Activated naive CD8-positive, alpha-beta T cell treated with anti-CD3 and anti-CD28 coated beads, Interleukin-2, amount 50 U/mL, for 16 hours (primary cell): ENCODE measurements at regions not wholly inside any gene's neighbourhood (a gene's known extent, or its start where the extent isn't known, plus 50 kb on each side); places are given as distances from the start of the nearest gene placed in this dataset.

Experiments
- DNase-seq: peaks from one replicate; pipeline ENCODE4 v3.0.0-alpha.2; 2020; ENCODE audit warnings: low read depth, low spot score

DNA sequence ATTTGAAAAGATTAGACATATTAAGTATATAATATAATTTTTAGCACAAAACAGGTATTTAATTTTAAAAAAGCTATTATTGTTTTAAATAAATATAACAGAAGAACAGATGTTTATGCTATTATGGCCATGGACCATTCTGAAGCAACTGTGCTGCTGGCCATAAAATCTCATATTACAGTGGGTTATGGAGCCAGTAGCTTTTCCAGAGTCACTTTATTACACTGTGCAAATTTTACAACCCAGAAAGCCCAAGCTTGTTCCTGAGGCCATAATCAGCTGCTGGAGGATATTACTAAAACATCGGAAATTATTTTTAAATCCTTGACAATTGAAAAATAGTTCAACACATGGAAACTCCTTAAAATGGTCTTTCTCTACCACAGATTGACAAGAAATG is 557.3 kb upstream of the KCNMB2 start:
- DNase-seq = no peak

DNA sequence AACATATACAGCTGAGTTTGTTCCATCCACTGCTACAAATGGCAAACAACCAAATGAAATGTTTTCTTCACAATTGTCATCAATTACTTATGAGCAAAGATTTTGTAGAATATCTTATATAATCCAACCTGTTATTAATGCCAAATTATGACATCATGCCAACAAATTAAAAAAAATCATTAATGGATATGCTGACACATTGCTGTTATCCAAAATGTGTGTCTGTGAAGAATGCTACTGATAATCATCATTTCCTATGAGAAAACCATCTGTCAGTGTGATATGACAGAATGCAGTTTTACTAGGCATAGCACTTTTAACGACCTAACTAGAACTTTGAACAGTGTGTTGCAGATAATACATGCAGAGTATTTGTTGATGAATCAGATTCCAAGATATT is 556.5 kb upstream of the KCNMB2 start:
- no peak for DNase-seq

DNA sequence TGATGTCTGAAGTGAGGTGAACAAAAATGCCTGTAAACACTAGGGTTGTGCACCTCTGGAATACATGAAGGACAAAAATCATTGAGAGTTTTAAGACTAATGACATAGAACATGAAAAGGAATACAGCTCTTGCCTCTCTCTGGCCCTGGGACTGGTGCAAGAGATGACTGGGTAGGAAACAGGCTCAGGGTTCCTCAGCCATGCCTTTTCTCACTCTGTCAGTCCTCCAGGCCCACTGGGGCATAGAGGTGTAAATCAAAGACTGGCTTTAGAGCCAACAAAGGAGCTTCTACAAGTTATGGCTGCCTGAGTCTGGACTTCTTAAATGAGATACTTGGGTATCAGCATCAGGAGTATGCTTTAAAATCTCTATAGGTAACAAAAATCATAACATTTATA is 554.7 kb upstream of the KCNMB2 start:
- no peak for DNase-seq

DNA sequence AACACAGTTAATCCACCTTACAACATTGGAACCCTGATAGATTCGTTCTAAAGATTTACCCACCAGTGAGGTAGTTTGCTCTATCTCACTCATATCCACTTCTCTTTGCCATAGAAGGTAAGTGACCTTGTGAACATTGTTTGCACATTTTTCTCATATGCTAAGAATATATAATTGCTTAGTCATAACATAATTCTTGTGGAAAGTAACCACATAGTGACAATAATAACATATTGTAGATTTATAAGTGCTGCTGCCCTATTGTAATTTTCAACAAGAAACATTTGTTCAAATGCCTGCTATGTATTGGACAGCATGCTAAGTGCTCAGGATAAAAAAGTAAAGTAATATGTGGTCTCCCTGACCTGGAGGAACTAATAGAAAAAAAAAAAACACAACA is 554.2 kb upstream of the KCNMB2 start:
- DNase-seq = no peak

DNA sequence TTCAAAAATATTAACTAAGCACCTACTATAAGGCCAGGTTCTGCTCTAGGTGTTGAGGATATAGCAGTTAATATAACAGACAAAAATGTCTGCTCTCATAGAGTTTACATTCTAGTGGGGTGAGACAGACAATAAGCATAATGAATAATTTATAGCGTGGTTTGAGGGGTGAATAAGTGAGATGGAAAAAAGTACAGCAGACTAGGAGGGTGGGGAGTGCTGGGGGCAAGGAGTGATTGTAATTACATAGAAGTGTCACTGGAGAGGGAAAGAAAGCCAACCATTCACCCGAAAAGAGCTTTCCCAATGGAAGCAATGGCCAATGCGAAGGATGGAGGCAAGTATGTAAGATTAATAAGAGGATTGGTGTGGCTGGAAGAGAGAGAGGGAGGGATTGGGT is 552.9 kb upstream of the KCNMB2 start:
- DNase-seq = no peak

DNA sequence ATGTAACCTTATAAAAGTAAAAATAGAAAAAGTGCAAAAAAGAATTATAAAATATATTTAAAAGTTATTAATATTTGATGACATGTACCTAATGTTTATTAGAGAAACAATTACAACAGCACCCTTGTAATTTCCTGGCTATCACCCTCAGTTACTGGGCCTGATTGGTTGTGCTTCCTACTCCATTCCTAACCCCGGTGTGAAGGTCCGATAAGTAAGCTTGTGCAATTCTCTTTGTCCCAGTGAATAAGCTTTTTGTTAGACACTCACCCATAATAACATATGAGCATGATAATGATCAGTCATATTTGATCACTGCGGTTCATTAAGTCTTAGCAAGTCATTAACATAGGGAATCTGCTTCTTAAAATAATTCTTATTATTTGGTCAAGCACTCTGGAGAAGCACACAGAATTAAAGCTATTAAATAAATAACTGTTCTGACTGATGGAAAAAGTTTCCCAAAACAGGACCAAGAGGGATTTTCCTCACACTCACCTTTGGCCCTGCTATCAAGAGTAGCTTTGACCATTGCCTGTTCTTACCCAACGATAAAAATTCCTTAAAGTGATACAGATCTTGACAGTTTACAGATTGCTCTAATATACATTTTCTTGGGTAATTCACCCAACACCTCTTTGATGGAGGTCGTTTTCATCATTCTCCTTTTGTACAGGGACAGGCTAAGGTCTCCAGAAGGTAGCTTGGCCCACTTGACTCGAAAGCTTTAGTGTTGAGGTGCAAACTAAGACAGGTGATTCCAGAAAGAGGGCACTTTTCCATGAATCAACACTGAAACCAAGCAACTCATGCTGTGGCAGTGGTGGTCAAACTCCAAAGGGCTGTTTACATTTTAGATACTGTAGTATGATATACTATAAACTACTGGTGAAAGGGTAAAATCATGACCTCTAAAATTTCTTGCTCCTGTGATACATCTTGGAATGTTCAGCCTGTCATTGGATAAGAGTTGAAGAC is 543.0 kb upstream of the KCNMB2 start:
- no peak for DNase-seq

DNA sequence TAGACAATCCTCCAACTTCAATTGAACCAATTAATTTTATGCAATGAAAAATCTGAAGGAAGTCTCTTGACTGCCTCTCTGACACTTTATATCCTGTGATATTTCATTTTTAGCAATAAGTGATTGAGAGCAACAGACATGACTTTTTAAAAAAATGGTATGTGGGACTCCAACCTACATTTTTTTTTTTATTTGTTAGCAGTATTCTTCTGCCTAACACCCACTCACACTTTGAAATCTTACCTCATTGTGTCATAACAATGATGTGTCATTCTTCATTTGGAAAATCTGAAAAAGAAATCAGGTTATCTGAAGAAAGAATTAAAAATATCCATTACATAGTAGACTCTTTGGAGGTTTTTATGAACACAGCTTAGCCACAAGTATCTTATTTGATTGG is 541.3 kb upstream of the KCNMB2 start:
- DNase-seq = no peak

DNA sequence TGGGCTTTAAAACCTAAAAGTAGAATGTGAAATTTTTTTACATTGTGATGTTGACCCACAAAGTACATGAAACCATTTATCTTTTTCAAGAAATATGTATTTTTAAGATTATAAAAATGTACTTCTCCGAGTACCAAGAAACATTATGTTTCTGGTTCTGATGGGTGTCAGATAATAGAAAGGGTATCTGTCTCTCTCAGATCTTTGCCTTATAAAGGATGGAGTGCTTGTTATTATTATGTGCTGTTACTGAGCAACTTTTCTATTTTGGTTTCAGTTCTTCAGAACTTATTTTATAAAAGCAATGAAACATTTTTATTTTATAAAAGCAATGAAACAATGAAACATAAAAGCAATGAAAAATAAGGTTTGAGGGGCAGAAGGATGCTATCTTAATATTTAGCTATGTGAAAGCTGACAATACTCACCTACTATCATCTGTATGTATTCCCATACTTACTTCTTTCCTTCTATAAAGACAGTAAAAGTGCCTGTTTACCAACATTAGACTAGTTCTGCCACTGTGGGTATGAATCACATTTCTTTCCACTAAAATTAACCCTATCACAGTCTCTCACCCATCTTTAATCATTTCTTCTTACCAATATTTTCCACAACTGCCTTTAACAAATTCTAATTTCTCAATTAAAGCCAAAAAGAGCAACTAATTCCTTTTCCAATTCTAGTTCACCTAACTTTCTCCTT is 540.7 kb upstream of the KCNMB2 start:
- no peak for DNase-seq

DNA sequence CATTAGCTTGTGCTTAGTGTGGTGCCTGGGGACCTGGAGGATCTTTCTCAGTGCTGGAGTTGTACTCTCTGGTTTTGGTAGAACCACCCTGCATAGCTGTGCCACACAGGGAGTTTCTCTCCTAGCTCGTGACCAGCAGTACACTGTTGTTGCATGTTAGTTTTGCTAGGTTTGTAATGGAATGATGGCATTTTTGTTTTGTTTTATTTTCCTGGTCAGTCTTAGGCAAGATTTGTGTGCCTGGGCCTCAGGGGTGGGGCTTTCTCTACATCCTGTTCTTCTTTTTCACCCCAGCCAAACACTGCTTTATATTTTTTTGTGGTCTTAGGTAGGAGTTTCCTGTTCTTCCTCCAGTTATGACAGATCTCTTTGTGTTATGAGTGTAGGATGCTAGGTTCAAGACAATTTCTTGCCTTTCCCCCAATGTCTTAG is 534.5 kb upstream of the KCNMB2 start:
- no peak for DNase-seq

DNA sequence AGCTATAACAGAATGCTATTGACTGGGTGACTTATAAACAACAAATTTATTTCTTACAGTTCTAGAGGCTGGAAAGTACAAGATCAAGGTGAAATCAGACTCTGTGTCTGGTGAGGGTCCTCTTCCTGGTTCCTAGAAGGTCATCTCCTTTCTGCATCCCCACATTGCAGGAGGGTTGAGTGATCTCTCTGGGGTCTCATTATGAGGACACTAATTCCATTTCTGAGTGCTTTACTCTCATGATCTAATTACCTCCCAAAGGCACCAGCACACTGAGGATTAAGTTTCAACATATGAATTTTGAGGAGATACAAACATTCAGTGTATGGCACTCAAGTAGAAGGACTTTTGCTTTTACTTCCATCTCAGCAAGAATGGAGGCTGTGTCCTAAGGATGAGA is 534.1 kb upstream of the KCNMB2 start:
- no peak for DNase-seq

DNA sequence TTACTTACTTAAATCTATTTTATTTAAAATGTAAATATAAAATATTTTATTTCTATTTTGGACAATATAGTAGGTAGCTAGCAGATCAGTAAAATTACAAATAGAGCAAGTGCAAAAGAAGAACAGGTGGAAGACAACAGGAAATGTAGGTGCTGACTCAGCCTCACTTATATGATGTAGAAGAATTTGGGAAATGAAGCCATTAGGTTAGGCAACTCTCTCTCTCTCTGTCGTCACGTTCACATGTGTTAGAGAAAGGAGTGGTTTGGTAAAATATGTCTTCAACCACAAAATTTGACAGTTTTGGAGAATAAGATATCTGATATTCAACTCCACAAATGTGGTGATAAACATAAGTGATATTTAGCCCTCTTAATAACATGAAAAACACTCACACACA is 532.5 kb upstream of the KCNMB2 start:
- DNase-seq = no peak

DNA sequence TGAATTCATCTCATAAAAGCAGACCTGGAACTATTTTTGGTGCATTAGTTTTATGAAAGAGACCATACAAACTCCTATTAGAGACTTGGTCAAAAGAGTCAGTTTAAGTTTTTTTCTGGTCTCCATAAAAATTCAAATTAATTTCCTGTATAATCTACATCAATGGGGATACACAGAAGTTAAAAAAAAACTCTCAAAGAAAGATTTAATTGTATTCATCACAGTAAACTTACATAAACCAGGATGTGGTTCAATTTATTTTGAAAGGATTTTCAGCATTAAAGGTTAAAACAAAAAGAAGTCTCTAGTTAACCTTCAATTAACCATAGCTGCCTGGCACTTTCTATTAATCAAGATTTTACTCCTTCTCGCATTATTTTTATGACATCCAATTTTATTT is 530.3 kb upstream of the KCNMB2 start:
- no peak for DNase-seq

DNA sequence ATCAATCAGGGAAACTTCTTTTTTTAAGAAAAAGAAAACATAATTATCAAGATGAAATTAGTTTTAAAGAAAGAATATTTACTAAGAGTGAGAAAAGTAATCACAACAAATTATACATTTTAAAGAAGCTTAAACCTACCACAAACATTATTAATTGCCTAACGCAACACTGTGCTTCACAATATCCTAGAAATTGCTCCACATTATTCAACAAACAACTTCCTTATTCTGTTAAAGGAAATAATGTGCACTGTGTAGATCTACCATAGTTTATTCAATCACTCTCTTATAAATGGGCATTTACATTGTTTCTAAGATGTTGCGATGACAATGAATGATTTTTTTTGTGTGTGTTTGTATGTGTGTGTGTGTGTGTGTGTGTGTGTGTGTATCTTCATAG is 525.9 kb upstream of the KCNMB2 start:
- no peak for DNase-seq

DNA sequence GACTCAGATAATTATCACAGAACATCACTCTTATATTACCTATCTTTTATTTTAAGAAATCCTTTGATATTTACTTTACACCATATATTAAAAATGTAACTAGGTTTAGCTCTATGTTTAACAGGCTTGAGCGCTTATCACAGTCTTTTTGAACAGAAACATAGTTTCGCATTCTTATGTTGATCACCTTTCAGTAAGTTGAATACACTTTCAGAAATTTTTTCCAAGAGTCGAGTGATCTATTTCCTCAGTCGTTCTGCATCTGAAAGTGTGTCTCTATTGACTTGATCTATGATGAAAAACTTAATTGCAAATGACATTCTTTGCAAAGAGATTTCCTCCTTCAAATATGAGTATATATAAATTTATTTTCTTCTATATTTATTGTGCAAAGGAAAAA is 516.6 kb upstream of the KCNMB2 start:
- DNase-seq = no peak

DNA sequence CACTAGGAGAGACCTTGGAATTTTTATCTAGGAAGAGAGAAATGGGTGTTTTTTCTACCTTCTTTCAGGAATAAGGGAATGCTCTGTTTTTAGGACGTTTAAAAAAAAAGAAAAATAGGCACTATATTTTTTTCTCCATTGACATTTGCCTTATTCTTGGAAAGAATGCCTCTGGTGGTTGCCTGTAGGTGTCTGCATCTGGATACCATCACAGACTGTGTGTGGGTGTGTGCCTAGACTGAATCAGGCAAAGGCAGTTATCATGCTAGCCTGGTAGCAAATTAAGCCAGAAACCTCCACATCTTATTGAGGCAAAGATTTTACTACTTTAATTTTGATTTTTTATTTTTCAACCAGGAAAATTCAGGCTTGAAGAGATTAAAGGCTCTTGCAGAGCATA is 513.6 kb upstream of the KCNMB2 start:
- DNase-seq = no peak

DNA sequence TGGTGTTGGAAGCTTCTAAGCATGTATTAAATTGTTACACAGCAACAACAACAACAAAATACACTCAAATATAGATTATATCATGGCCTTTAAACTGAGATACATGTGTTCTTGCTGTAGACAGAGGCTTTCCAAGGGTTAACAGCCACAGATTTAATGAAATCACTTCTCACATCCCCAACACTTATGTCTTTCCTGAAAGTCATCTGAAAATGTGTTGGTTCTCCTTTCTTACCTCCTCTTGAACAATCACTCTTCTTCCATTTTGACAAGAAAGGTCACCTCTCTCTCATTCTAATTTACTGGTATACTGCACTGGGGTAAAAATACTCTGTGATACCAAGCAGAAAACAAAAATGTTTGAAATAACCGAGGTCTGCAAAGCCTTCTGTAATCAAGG is 507.3 kb upstream of the KCNMB2 start:
- no peak for DNase-seq

DNA sequence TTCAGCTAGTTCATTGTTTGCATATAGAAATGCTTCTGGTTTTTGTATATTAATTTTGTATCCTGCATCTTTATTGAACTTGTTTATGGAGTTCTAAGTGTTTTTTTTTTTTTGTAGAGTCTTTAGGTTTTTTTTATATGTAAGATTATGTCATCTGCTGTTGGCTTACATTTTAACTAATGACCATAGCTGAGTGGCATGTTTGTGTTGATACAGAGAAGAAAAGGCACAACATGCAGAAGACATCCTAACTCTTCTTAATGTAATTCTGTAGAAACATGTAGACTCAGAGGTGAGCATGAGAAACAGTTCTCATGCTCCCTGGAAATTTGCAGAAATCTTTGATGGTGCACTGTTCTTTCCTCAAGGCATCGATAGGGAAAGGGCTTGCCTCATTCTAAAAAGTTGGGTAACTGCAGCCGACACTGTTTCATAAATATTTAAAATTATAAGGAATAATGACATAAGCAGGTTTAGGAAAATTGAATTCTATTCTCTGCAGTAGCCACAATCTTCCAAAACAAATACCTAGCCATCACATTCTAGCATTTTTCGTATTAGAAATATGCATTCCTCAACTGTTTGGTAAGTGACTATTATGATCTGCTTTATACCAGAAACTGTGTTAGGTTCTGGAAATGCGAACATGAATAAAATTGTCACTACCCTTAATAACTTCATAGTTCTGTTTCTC is 499.6 kb upstream of the KCNMB2 start:
- DNase-seq = no peak

DNA sequence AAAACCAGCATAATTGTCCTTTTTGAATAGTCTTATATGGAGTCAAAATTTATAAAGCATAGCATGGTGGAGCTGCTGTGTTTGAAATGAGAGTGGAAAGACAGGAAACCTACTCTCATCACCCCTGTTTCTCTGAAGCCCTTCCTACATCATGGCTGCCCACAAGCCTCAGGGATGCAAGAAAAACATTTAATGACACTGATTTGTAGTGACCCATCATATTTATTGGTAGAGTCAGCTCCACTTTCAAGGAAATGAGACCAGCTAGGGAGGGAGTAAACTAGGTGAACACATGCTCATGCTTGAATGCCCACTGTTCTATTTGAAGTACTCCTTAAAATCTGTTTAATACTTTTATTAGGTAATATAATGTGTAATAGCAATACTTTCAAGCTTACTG is 494.3 kb upstream of the KCNMB2 start:
- DNase-seq = no peak

DNA sequence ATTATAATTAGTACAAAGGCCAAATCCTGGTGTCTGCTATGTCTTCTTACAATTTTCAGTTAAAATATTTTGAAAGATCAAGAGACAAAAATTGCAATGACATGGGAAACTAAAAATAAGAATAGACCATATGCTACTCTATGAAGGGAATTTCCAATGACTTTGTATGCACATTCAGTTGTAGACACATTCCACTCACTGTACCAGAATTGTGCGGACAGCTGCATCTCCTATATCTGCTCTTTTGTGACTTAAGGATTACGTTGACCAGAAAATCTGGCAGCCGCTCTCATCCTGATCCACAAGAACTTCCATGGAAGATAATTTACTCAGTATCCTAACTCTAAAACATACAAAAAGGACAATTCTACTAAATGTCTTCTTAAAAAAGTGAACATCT is 493.9 kb upstream of the KCNMB2 start:
- DNase-seq = no peak

DNA sequence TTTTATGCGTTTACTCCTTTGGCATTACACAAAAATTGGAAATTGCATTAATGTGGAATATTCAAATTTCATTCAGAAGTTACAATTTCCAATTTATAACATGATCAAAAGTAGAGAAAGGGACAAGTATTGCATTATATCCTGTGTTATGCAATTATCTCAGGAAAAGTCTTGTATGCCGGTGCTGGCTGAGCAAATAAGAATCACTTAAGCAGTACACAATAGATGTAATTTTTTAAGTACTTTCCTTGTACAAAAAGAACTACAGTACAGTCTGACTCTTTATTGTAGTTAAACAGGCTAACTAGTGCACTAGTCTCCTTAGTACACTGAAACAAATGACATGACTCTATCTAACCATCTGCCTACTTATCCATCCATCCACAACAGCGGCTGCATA is 493.2 kb upstream of the KCNMB2 start:
- no peak for DNase-seq

DNA sequence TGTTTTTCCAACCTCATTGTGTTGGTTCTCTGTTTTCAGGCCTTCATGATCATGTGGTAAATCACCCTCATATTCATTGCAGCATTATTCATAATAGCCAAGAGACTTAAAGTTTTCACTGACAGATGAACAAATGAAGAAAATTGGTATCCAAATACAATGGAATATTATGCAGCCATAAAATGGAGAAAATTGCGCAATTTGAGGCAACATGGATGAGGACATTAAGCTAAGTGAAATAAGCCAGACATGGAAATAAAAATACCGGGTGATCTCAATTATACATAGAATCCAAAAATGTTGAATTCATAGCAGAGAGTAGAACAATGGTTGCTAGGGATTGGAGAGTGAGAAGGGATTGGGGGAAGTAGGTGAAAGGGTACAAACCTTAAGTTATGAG is 491.9 kb upstream of the KCNMB2 start:
- no peak for DNase-seq

DNA sequence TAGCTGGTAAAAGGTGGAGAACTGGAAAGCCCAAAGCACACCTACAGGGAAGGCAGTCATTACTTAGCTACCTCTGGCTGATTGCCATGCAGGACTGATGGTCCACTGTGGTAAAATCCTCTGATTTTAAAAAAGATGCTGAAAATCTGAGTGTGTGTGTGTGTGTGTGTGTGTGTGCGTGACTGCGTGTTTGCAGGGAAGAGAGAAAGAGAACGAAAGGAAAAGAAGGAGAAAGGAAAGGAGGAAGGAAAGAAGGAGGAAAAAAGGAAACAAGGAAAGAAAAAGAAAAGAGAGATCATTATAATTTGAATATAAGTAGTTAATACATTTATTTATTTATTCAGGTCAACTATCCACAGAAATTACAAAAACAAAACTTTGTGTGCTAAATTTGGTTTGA is 488.7 kb upstream of the KCNMB2 start:
- DNase-seq = no peak

DNA sequence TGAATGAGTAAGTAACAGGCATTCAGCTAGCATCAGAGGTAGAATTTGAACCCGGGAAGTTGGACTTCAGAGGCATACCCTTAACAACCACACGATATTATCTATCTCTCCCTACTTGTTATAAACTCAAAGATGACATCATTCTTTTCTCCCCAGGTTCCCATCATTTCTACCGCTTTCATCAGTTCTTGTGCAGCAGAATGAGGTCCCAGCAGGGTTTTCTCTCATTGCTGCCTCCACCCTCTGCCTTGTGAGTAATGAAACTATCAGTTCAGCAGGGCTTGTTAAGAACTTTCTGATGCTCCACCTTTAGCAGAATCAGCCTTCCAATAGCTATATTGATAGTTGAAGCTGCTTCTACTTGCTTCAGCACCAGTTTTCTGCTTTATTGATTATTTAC is 487.5 kb upstream of the KCNMB2 start:
- DNase-seq = no peak
